SK-N-SH treated with all-trans-retinoic acid at 6 μM for 48 hours (cell line): ENCODE measurements at regions not wholly inside any gene's neighbourhood (a gene's known extent, or its start where the extent isn't known, plus 50 kb on each side); places are given as distances from the start of the nearest gene placed in this dataset.

ENCODE experiments used
- ATAC-seq: fragments of 200-7000 bp; cut with Tn5 transposase; 3 replicates; pipeline ENCODE4 v1.9.1; 2020; ENCODE audit warnings: mild to moderate bottlenecking, moderate library complexity
- ARNTL ChIP-seq: fragments of 450-650 bp; formaldehyde crosslinking; IDR thresholded peaks from 2 replicates; pipeline ENCODE4 v1.5.0; 2020; ENCODE audit warnings: low read depth, mild to moderate bottlenecking, moderate library complexity, borderline replicate concordance
- BACH2 ChIP-seq: fragments of 250-450 bp; sonication (Bioruptor Pico); IDR thresholded peaks from 2 replicates; pipeline ENCODE4 v1.9.0; 2021; ENCODE audit warnings: mild to moderate bottlenecking, borderline replicate concordance
- CREB5 ChIP-seq: fragments of 250-450 bp; sonication (Bioruptor Pico); IDR thresholded peaks from 2 replicates; pipeline ENCODE4 v1.5.1; 2020; ENCODE audit warnings: low read depth, mild to moderate bottlenecking, moderate library complexity
- CSDC2 ChIP-seq: fragments of 250-450 bp; sonication (Bioruptor Pico); IDR thresholded peaks from 2 replicates; pipeline ENCODE4 v1.5.0; 2020; ENCODE audit warnings: mild to moderate bottlenecking, moderate library complexity
- CSRNP3 ChIP-seq: fragments of 250-450 bp; sonication (Bioruptor Pico); IDR thresholded peaks from 2 replicates; pipeline ENCODE4 v1.5.1; 2021; ENCODE audit warnings: mild to moderate bottlenecking, moderate library complexity
- ESRRG ChIP-seq: fragments of 250-450 bp; sonication (Bioruptor Pico); IDR thresholded peaks from 2 replicates; pipeline ENCODE4 v1.6.1; 2021; ENCODE audit warnings: mild to moderate bottlenecking
- GLIS3 ChIP-seq: fragments of 250-450 bp; sonication (Bioruptor Pico); IDR thresholded peaks from 2 replicates; pipeline ENCODE4 v1.5.0; 2020; ENCODE audit warnings: mild to moderate bottlenecking, moderate library complexity
- PATZ1 ChIP-seq: fragments of 250-450 bp; sonication (Bioruptor Pico); IDR thresholded peaks from 2 replicates; pipeline ENCODE4 v1.8.0; 2020; ENCODE audit warnings: mild to moderate bottlenecking, moderate library complexity, borderline replicate concordance
- POU6F1 ChIP-seq: fragments of 250-450 bp; sonication (Bioruptor Pico); IDR thresholded peaks from 2 replicates; pipeline ENCODE4 v1.8.0; 2021; ENCODE audit warnings: low read depth, mild to moderate bottlenecking, moderate library complexity, borderline replicate concordance
- PPARA ChIP-seq: fragments of 250-450 bp; sonication (Bioruptor Pico); IDR thresholded peaks from 2 replicates; pipeline ENCODE4 v1.5.0; 2020; ENCODE audit warnings: mild to moderate bottlenecking, borderline replicate concordance
- RARB ChIP-seq: fragments of 250-450 bp; sonication (Bioruptor Pico); IDR thresholded peaks from 2 replicates; pipeline ENCODE4 v1.8.0; 2021; ENCODE audit warnings: mild to moderate bottlenecking, moderate library complexity
- TCF4 ChIP-seq: fragments of 250-450 bp; sonication (Bioruptor Pico); IDR thresholded peaks from 2 replicates; pipeline ENCODE4 v1.8.0; 2021; ENCODE audit warnings: mild to moderate bottlenecking, moderate library complexity, borderline replicate concordance
- TOX ChIP-seq: fragments of 250-450 bp; sonication (Bioruptor Pico); IDR thresholded peaks from 2 replicates; pipeline ENCODE4 v1.8.0; 2021; ENCODE audit warnings: mild to moderate bottlenecking, moderate library complexity, borderline replicate concordance
- TSHZ2 ChIP-seq: fragments of 250-450 bp; sonication (Bioruptor Pico); IDR thresholded peaks from 2 replicates; pipeline ENCODE4 v1.5.0; 2020; ENCODE audit warnings: mild to moderate bottlenecking, moderate library complexity
- ZC3H10 ChIP-seq: fragments of 250-450 bp; sonication (Bioruptor Pico); IDR thresholded peaks from 2 replicates; pipeline ENCODE4 v1.5.1; 2021; ENCODE audit warnings: mild to moderate bottlenecking, moderate library complexity
- ZFP3 ChIP-seq: fragments of 250-450 bp; sonication (Bioruptor Pico); IDR thresholded peaks from 2 replicates; pipeline ENCODE4 v1.5.0; 2020; ENCODE audit warnings: mild to moderate bottlenecking, moderate library complexity
- ZFP30 ChIP-seq: fragments of 450-650 bp; formaldehyde crosslinking; IDR thresholded peaks from 2 replicates; pipeline ENCODE4 v1.5.0; 2022; ENCODE audit warnings: mild to moderate bottlenecking, moderate library complexity
- ZNF565 ChIP-seq: fragments of 450-650 bp; formaldehyde crosslinking; conservative IDR thresholded peaks from 2 replicates; pipeline ENCODE4 v1.5.0; 2020; ENCODE audit warnings: low read depth, mild to moderate bottlenecking, moderate library complexity
- ZNF8 ChIP-seq: fragments of 450-650 bp; formaldehyde crosslinking; IDR thresholded peaks from 2 replicates; pipeline ENCODE4 v1.5.0; 2020; ENCODE audit warnings: mild to moderate bottlenecking, moderate library complexity

- TF ChIP-seq CSRNP3 (CRISPR knock-in tag) = no peak
Measured at GRCh38 chr21:24727803-24728440, 879.4 kb downstream of the MRPL39 start (continued).

GRCh38 chr21:24716281-24716918, 890.9 kb downstream of the MRPL39 start:
- no peak for TF ChIP-seq ZC3H10 (CRISPR knock-in tag)
- TF ChIP-seq PPARA = no peak
- TF ChIP-seq ZNF8 (CRISPR knock-in tag) = no peak
- TF ChIP-seq ZFP3 = no peak
- TF ChIP-seq CREB5 = no peak
- TF ChIP-seq ARNTL (CRISPR knock-in tag) = no peak
- TF ChIP-seq RARB (CRISPR knock-in tag) = no peak
- TF ChIP-seq ZFP30 = no peak
- no peak for TF ChIP-seq CSDC2 (CRISPR knock-in tag)
- TF ChIP-seq POU6F1 (CRISPR knock-in tag) = no peak
- no peak for TF ChIP-seq TOX (CRISPR knock-in tag)
- no peak for TF ChIP-seq ESRRG (CRISPR knock-in tag)
- TF ChIP-seq, all 23 proteins: peak for 0
- no peak for ATAC-seq

GRCh38 chr21:24714646-24715200, 892.6 kb downstream of the MRPL39 start:
- no peak for ATAC-seq
- TF ChIP-seq ZNF565 (CRISPR knock-in tag) (no peak), CSRNP3 (CRISPR knock-in tag) (no peak), BACH2 (CRISPR knock-in tag) (no peak), ZFP3 (no peak), ZFP30 (no peak), PATZ1 (CRISPR knock-in tag) (no peak), CSDC2 (CRISPR knock-in tag) (no peak)

- ATAC-seq = no peak
- TF ChIP-seq CSDC2 (CRISPR knock-in tag) = no peak
- no peak for TF ChIP-seq ZNF565 (CRISPR knock-in tag)
- no peak for TF ChIP-seq GLIS3 (CRISPR knock-in tag)
- TF ChIP-seq ZFP30 = no peak
- TF ChIP-seq PATZ1 (CRISPR knock-in tag) = no peak
- no peak for TF ChIP-seq ESRRG (CRISPR knock-in tag)
- no peak for TF ChIP-seq TSHZ2 (CRISPR knock-in tag)
- no peak for TF ChIP-seq POU6F1 (CRISPR knock-in tag)
- no peak for TF ChIP-seq TCF4 (CRISPR knock-in tag)
- no peak for TF ChIP-seq ZFP3
- no peak for TF ChIP-seq TOX (CRISPR knock-in tag)
- no peak for TF ChIP-seq PPARA
- TF ChIP-seq ZNF8 (CRISPR knock-in tag) = no peak
Measured at GRCh38 chr21:24705201-24705600, 902.1 kb downstream of the MRPL39 start.
